ENCODE measurements at regions not wholly inside any gene's neighbourhood (a gene's known extent, or its start where the extent isn't known, plus 50 kb on each side); places are given as distances from the start of the nearest gene placed in this dataset.

DNA sequence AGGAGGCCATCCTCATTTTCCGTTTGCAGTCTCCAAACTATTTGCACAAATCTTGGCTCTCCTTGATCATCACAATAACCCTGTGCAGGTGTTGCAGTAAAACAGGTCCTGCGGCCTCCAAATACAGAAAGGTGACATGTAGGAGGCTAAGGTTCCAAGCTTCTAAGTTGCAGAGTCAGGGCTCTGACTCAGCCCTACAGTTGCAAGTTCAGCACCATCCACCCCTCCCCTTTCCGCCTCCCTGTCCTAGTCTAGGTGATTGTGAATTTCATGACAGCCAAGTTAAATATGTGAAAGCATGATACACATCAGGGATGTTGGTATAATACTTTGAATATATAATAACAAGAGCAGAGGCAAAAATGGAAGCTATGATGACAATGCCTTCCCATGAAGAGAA is 317.3 kb upstream of the CDH4 start:
- intact Hi-C loops (cut with DNase I) = no loop called here
- FAIRE-seq = no peak
- DNase-seq = no peak
- Histone ChIP-seq H3K4me1 (ENCODE audit: control insufficient read depth in 2 of 3, insufficient read depth in 2 of 3, low read depth in 1 of 3, low read length in 3 of 3) (no peaks in the 10 kb centered on the region), H3K27ac (ENCODE audit: low read depth in 2 of 2, low read length in 2 of 2) (no peak overlapping the region), H3K27me3 (ENCODE audit: control insufficient read depth, insufficient read depth, low read length) (no peaks in the 10 kb centered on the region), H3K36me3 (ENCODE audit: control insufficient read depth in 2 of 3, insufficient read depth in 3 of 3, low read length in 3 of 3) (no peaks in the 10 kb centered on the region), H3K4me3 (ENCODE audit: low read length in 3 of 3) (no peak overlapping the region), H3K9me3 (ENCODE audit: control insufficient read depth in 2 of 3, insufficient read depth in 1 of 3, low read length in 3 of 3) (no peaks in the 10 kb centered on the region), H3K9ac (ENCODE audit: low read length in 3 of 3) (no peak overlapping the region)
- TF ChIP-seq, protein P1, sequence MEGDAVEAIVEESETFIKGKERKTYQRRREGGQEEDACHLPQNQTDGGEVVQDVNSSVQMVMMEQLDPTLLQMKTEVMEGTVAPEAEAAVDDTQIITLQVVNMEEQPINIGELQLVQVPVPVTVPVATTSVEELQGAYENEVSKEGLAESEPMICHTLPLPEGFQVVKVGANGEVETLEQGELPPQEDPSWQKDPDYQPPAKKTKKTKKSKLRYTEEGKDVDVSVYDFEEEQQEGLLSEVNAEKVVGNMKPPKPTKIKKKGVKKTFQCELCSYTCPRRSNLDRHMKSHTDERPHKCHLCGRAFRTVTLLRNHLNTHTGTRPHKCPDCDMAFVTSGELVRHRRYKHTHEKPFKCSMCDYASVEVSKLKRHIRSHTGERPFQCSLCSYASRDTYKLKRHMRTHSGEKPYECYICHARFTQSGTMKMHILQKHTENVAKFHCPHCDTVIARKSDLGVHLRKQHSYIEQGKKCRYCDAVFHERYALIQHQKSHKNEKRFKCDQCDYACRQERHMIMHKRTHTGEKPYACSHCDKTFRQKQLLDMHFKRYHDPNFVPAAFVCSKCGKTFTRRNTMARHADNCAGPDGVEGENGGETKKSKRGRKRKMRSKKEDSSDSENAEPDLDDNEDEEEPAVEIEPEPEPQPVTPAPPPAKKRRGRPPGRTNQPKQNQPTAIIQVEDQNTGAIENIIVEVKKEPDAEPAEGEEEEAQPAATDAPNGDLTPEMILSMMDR (IDR thresholded peaks at IDR 0.05; ENCODE audit: borderline replicate concordance, extremely low read depth, insufficient read depth) = no peak

DNA sequence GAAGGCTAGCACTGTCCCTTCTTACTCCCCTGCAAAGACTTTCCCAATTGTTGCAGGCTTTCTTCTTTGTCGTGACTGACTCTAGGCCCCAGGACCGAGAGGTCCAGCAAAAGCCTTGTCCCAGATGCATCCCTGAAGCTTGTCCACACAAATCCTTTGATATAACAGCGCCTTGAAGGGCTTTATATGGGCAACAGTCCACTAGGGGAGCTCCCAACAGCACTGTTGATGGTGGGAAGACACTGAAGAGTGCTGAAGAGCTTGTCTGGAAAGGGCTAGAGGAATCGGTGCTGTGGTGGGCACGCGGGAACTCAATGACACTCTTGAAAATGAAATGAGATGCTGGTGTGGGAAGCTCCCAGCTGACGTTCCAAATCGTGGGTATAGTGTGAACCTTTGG is 316.1 kb upstream of the CDH4 start:
- H3K4me3 ChIP-seq (ENCODE audit: low read length in 3 of 3) = no peak overlapping the region
- no peak overlapping the region for H3K27ac ChIP-seq (ENCODE audit: low read depth in 2 of 2, low read length in 2 of 2)
- intact Hi-C loops (cut with DNase I) = no loop called here
- TF ChIP-seq, protein P1 (IDR thresholded peaks at IDR 0.05; ENCODE audit: borderline replicate concordance, extremely low read depth, insufficient read depth) = no peak
- H3K4me1 ChIP-seq (ENCODE audit: control insufficient read depth in 2 of 3, insufficient read depth in 2 of 3, low read depth in 1 of 3, low read length in 3 of 3) = no peaks in the 10 kb centered on the region
- H3K9ac ChIP-seq (ENCODE audit: low read length in 3 of 3) = no peak overlapping the region
- no peaks in the 10 kb centered on the region for H3K9me3 ChIP-seq (ENCODE audit: control insufficient read depth in 2 of 3, insufficient read depth in 1 of 3, low read length in 3 of 3)
- no peaks in the 10 kb centered on the region for H3K36me3 ChIP-seq (ENCODE audit: control insufficient read depth in 2 of 3, insufficient read depth in 3 of 3, low read length in 3 of 3)
- FAIRE-seq (no peak), DNase-seq (no peak)
- no peaks in the 10 kb centered on the region for H3K27me3 ChIP-seq (ENCODE audit: control insufficient read depth, insufficient read depth, low read length)

DNA sequence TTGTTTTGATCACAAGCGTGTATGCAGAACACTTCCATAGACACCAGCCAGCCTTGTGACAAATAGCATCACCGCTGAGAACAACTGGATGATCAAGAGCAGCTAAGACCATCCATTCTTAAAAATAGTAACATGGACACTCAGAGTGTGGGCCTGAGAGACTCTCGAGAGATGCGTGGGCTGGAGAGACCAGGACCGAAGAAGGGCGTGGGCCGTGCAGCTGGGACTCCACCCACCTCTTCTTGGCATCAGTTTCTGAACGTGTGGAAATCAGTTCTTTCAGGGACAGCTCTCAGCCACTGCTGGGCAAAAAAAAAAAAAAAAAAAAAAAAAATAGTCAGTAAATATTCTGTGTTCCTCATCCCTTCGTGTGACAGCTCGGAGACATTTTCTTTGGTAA is 314.5 kb upstream of the CDH4 start:
- TF ChIP-seq, protein P1 (IDR thresholded peaks at IDR 0.05; ENCODE audit: borderline replicate concordance, extremely low read depth, insufficient read depth) = no peak
- no peak overlapping the region for H3K9ac ChIP-seq (ENCODE audit: low read length in 3 of 3)
- H3K27me3 ChIP-seq (ENCODE audit: control insufficient read depth, insufficient read depth, low read length) = no peaks in the 10 kb centered on the region
- no peak for DNase-seq
- no peaks in the 10 kb centered on the region for H3K9me3 ChIP-seq (ENCODE audit: control insufficient read depth in 2 of 3, insufficient read depth in 1 of 3, low read length in 3 of 3)
- no peak for FAIRE-seq
- no peaks in the 10 kb centered on the region for H3K4me1 ChIP-seq (ENCODE audit: control insufficient read depth in 2 of 3, insufficient read depth in 2 of 3, low read depth in 1 of 3, low read length in 3 of 3)
- H3K36me3 ChIP-seq (ENCODE audit: control insufficient read depth in 2 of 3, insufficient read depth in 3 of 3, low read length in 3 of 3) = no peaks in the 10 kb centered on the region
- H3K27ac ChIP-seq (ENCODE audit: low read depth in 2 of 2, low read length in 2 of 2) = no peak overlapping the region
- intact Hi-C loops (cut with DNase I) = no loop called here
- H3K4me3 ChIP-seq (ENCODE audit: low read length in 3 of 3) = no peak overlapping the region

DNA sequence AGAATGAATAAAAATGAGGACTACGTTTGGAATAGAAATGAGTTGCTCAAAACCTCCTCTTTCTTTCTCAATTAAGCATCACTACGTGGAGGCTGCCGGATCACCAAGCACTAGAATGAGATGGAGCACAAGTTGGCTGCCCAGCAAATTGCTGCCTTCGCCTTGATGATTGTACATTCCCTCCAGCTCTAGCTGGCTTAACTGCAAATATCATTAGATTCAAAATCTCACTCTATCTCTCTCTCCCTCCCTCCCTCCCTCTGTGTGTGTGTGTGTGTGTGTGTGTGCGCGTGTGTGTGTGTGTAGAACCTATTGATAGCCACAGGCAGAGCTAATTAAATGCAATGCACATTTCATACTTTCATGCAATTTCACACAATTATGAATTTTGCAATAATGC is 310.7 kb upstream of the CDH4 start:
- Histone ChIP-seq H3K4me3 (ENCODE audit: low read length in 3 of 3) (no peak overlapping the region), H3K27me3 (ENCODE audit: control insufficient read depth, insufficient read depth, low read length) (no peaks in the 10 kb centered on the region), H3K9me3 (ENCODE audit: control insufficient read depth in 2 of 3, insufficient read depth in 1 of 3, low read length in 3 of 3) (no peaks in the 10 kb centered on the region), H3K9ac (ENCODE audit: low read length in 3 of 3) (no peak overlapping the region), H3K27ac (ENCODE audit: low read depth in 2 of 2, low read length in 2 of 2) (no peak overlapping the region), H3K4me1 (ENCODE audit: control insufficient read depth in 2 of 3, insufficient read depth in 2 of 3, low read depth in 1 of 3, low read length in 3 of 3) (no peaks in the 10 kb centered on the region), H3K36me3 (ENCODE audit: control insufficient read depth in 2 of 3, insufficient read depth in 3 of 3, low read length in 3 of 3) (no peaks in the 10 kb centered on the region)
- DNase-seq = no peak
- TF ChIP-seq, protein P1 (IDR thresholded peaks at IDR 0.05; ENCODE audit: borderline replicate concordance, extremely low read depth, insufficient read depth) = no peak
- no peak for FAIRE-seq
- intact Hi-C loops (cut with DNase I) = no loop called here

Data from kidney (tissue), 13 donors.